CD14-positive monocyte (primary cell): ENCODE measurements at regions not wholly inside any gene's neighbourhood (a gene's known extent, or its start where the extent isn't known, plus 50 kb on each side); places are given as distances from the start of the nearest gene placed in this dataset.

ENCODE experiments used
- DNase-seq, 3 donors: peaks; one replicate each; pipeline ENCODE4 v3.0.0-alpha.2; 2011 to 2022
- H2AFZ ChIP-seq: 2 replicates; pipeline ENCODE4 v1.6.0; 2012; ENCODE audit warnings: mild to moderate bottlenecking, low read depth, low read length, inconsistent platforms; ENCODE audit not compliant: insufficient read depth, poor library complexity, severe bottlenecking
- H3K27ac ChIP-seq, 2 donors: 1 replicate in 1 of 2; 2 replicates in 1 of 2; pipeline ENCODE4 v1.5.1; 2012 to 2013; ENCODE audit warnings: low read length in 2 of 2, control low read depth in 1 of 2, inconsistent platforms in 1 of 2, low read depth in 1 of 2, mild to moderate bottlenecking in 1 of 2
- H3K27me3 ChIP-seq, 2 donors: one replicate each; pipeline versions ENCODE4 v1.6.0 to v1.6.1; 2011 to 2013; ENCODE audit warnings: low read length in 2 of 2; ENCODE audit not compliant: control insufficient read depth in 2 of 2, insufficient read depth in 2 of 2
- H3K36me3 ChIP-seq, 2 donors: replicated peaks in 1 of 2; 1 replicate in 1 of 2; 2 replicates in 1 of 2; pipeline versions ENCODE4 v1.5.1 to v1.6.1; 2012 to 2013; ENCODE audit warnings: low read length in 2 of 2, control low read depth in 1 of 2, inconsistent platforms in 1 of 2, mild to moderate bottlenecking in 1 of 2; ENCODE audit not compliant: insufficient read depth in 2 of 2, control insufficient read depth in 1 of 2
- H3K4me1 ChIP-seq, 2 donors: 1 replicate in 1 of 2; 2 replicates in 1 of 2; pipeline versions ENCODE4 v1.5.1 to v1.6.1; 2012 to 2013; ENCODE audit warnings: low read length in 2 of 2, control low read depth in 1 of 2, inconsistent platforms in 1 of 2, mild to moderate bottlenecking in 1 of 2, moderate library complexity in 1 of 2; ENCODE audit not compliant: insufficient read depth in 2 of 2, control insufficient read depth in 1 of 2
- H3K4me2 ChIP-seq: replicated peaks from 2 replicates; pipeline ENCODE3; 2012; ENCODE audit warnings: low read length, moderate library complexity, mild to moderate bottlenecking; ENCODE audit not compliant: poor library complexity, severe bottlenecking; ENCODE audit errors: extremely low read depth
- H3K4me3 ChIP-seq, 3 experiments: fragments of 200-600 bp in 1 of 3; sonication (generic) in 1 of 3; replicated peaks in 1 of 3; 1 replicate in 2 of 3; 2 replicates in 1 of 3; pipeline ENCODE4 v1.5.1; 2011 to 2013; ENCODE audit warnings: low read length in 3 of 3, mild to moderate bottlenecking in 3 of 3, control low read depth in 2 of 3, low read depth in 2 of 3, inconsistent platforms in 1 of 3, moderate library complexity in 1 of 3
- H3K79me2 ChIP-seq: 2 replicates; pipeline ENCODE4 v1.6.0; 2012; ENCODE audit warnings: mild to moderate bottlenecking, control low read depth, inconsistent platforms, low read length, moderate library complexity; ENCODE audit not compliant: insufficient read depth
- H3K9ac ChIP-seq: 2 replicates; pipeline ENCODE4 v1.6.0; 2017; ENCODE audit warnings: low read length, mild to moderate bottlenecking; ENCODE audit not compliant: insufficient read depth, poor library complexity, severe bottlenecking
- H3K9me3 ChIP-seq, 2 donors: replicated peaks in 1 of 2; 1 replicate in 1 of 2; 2 replicates in 1 of 2; pipeline versions ENCODE4 v1.5.1 to v1.6.1; 2012 to 2013; ENCODE audit warnings: low read length in 2 of 2, control low read depth in 1 of 2; ENCODE audit not compliant: control insufficient read depth in 1 of 2, insufficient read depth in 1 of 2
- H4K20me1 ChIP-seq: 2 replicates; pipeline ENCODE4 v1.6.0; 2012; ENCODE audit warnings: mild to moderate bottlenecking, low read length, control low read depth, moderate library complexity; ENCODE audit not compliant: insufficient read depth
- H3K27ac Mint-ChIP-seq, 7 donors: one replicate each; pipeline ENCODE4 v1.8.0; 2020; ENCODE audit warnings: mild to moderate bottlenecking in 7 of 7, mixed read lengths in 7 of 7, moderate library complexity in 6 of 7, inconsistent platforms in 2 of 7
- H3K27me3 Mint-ChIP-seq, 3 donors: one replicate each; pipeline ENCODE4 v1.8.0; 2021 to 2022; ENCODE audit warnings: low read depth in 3 of 3, mild to moderate bottlenecking in 3 of 3, mixed read lengths in 3 of 3, moderate library complexity in 3 of 3, inconsistent platforms in 1 of 3
- H3K36me3 Mint-ChIP-seq, 2 donors: one replicate each; pipeline ENCODE4 v1.8.0; 2020; ENCODE audit warnings: mixed read lengths in 2 of 2, inconsistent platforms in 1 of 2, mild to moderate bottlenecking in 1 of 2
- H3K4me1 Mint-ChIP-seq: one replicate; pipeline ENCODE4 v1.8.0; 2020; ENCODE audit warnings: mild to moderate bottlenecking, mixed read lengths
- H3K4me3 Mint-ChIP-seq, 2 donors: one replicate each; pipeline ENCODE4 v1.8.0; 2020; ENCODE audit warnings: mild to moderate bottlenecking in 2 of 2, mixed read lengths in 2 of 2, moderate library complexity in 1 of 2
- H3K9me3 Mint-ChIP-seq, 7 donors: one replicate each; pipeline ENCODE4 v1.8.0; 2020 to 2022; ENCODE audit warnings: mixed read lengths in 7 of 7, mild to moderate bottlenecking in 6 of 7, moderate library complexity in 6 of 7, inconsistent platforms in 2 of 7
- CTCF ChIP-seq: fragments of 200-600 bp; IDR thresholded peaks from one replicate; pipeline ENCODE4 v1.8.0; 2022; ENCODE audit warnings: antibody characterized with exemption, mild to moderate bottlenecking
- WGBS: methylation state at CpG from one replicate; pipeline ENCODE4 v1.1.5; 2013; ENCODE audit warnings: missing lambda C conversion rate; ENCODE audit not compliant: insufficient coverage; 5-methylcytosine and 5-hydroxymethylcytosine counted together
- intact Hi-C, 2 donors: fragments of 100-400 bp; cut with micrococcal nuclease; formaldehyde crosslinking; loops; one replicate each; pipeline versions ENCODE4 v1.15.0 to v1.15.1; 2023

GRCh38 chr15:87508086-87508485 is 748.5 kb downstream of the NTRK3 start:
- no peak overlapping the region for H3K4me3 Mint-ChIP-seq
- no peak overlapping the region for H3K4me3 ChIP-seq
- H3K4me2 ChIP-seq, result no peak overlapping the region
- H3K79me2 ChIP-seq, result no peaks in the 10 kb centered on the region
- H3K9ac ChIP-seq, result no peak overlapping the region
- peaks cover 2 to 13% (median 5%) of the 10 kb centered on the region in 7 donors for H3K9me3 Mint-ChIP-seq
- H3K27me3 Mint-ChIP-seq, result no peaks in the 10 kb centered on the region
- H3K27ac Mint-ChIP-seq, result no peak overlapping the region
- H3K4me1 Mint-ChIP-seq, result no peaks in the 10 kb centered on the region
- no peaks in the 10 kb centered on the region for H3K36me3 ChIP-seq
- no peaks in the 10 kb centered on the region for H3K4me1 ChIP-seq
- DNase-seq, result no peak
- H3K27me3 ChIP-seq, result no peaks in the 10 kb centered on the region
- intact Hi-C loops, result no loop called here
- peaks cover 6 to 17% of the 10 kb centered on the region in 2 donors for H3K9me3 ChIP-seq
- no peak for TF ChIP-seq CTCF
- H4K20me1 ChIP-seq, result no peaks in the 10 kb centered on the region
- H2AFZ ChIP-seq, result no peak overlapping the region
- 92% methylated on average over 2 of the region's 2 CpGs for WGBS
- H3K36me3 Mint-ChIP-seq, result no peaks in the 10 kb centered on the region
- no peak overlapping the region for H3K27ac ChIP-seq

- Mint-ChIP-seq H3K4me3 (no peak overlapping the region), H3K9me3 (peaks cover 0 to 8% (median 0%) of the 10 kb centered on the region in 7 donors), H3K4me1 (no peaks in the 10 kb centered on the region), H3K27me3 (no peaks in the 10 kb centered on the region), H3K27ac (no peak overlapping the region), H3K36me3 (no peaks in the 10 kb centered on the region)
- DNase-seq, result no peak
- no peaks in the 10 kb centered on the region for H3K27me3 ChIP-seq
- H3K27ac ChIP-seq, result no peak overlapping the region
- 82% methylated on average over 2 of the region's 2 CpGs for WGBS
- no peak overlapping the region for H3K4me3 ChIP-seq
- H2AFZ ChIP-seq, result no peak overlapping the region
- H3K36me3 ChIP-seq, result no peaks in the 10 kb centered on the region
- intact Hi-C loops, result no loop called here
- no peaks in the 10 kb centered on the region for H3K79me2 ChIP-seq
- peaks cover 6% of the 10 kb centered on the region in 2 donors for H3K9me3 ChIP-seq
- H4K20me1 ChIP-seq, result no peaks in the 10 kb centered on the region
- no peak overlapping the region for H3K4me2 ChIP-seq
- H3K4me1 ChIP-seq, result no peaks in the 10 kb centered on the region
- no peak for TF ChIP-seq CTCF
- H3K9ac ChIP-seq, result no peak overlapping the region
These were observed 754.4 kb downstream of the NTRK3 start for GRCh38 chr15:87502173-87502572.
